ENCODE measurements at regions not wholly inside any gene's neighbourhood (a gene's known extent, or its start where the extent isn't known, plus 50 kb on each side); places are given as distances from the start of the nearest gene placed in this dataset.

DNA sequence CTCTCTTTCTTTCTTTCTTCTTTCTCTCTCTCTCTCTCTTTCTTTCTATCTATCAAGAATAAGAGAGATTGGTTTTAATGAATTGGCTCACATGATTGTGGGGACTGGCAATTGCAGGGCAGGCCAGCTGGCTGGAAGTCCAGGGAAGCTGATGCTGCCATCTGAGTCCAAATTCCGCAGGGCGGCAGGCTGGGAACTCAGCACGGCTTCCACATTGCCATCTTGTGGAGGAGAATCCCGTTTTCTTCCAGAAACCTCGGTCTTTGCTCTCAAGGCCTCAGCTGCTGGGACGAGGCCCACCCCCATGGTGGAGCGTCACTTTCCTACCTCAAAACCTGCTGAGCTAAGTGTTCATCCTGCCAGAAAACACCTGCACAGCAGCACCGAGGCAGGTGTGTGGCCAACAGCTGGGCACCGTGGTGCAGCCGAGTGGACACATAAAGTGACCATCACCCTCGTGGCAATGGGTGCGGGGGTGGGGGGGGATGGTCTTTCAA lies 58.8 kb upstream of the SLCO4A1 start:
- DNase-seq (ENCODE audit: low read depth) = no peak
- TF ChIP-seq, protein P1, sequence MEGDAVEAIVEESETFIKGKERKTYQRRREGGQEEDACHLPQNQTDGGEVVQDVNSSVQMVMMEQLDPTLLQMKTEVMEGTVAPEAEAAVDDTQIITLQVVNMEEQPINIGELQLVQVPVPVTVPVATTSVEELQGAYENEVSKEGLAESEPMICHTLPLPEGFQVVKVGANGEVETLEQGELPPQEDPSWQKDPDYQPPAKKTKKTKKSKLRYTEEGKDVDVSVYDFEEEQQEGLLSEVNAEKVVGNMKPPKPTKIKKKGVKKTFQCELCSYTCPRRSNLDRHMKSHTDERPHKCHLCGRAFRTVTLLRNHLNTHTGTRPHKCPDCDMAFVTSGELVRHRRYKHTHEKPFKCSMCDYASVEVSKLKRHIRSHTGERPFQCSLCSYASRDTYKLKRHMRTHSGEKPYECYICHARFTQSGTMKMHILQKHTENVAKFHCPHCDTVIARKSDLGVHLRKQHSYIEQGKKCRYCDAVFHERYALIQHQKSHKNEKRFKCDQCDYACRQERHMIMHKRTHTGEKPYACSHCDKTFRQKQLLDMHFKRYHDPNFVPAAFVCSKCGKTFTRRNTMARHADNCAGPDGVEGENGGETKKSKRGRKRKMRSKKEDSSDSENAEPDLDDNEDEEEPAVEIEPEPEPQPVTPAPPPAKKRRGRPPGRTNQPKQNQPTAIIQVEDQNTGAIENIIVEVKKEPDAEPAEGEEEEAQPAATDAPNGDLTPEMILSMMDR (IDR thresholded peaks at IDR 0.05; ENCODE audit: low read depth, low read length, missing control alignments) = no peak
- H3K4me3 ChIP-seq (ENCODE audit: low read depth, low read length) = no peak overlapping the region
- in situ Hi-C loops (cut with HindIII; ENCODE audit: low sequenced_read_pairs) = no loop called here

- TF ChIP-seq, protein P1 (IDR thresholded peaks at IDR 0.05; ENCODE audit: low read depth, low read length, missing control alignments) = no peak
- in situ Hi-C loops (cut with HindIII; ENCODE audit: low sequenced_read_pairs) = no loop called here
- DNase-seq (ENCODE audit: low read depth) = no peak
- H3K4me3 ChIP-seq (ENCODE audit: low read depth, low read length) = no peak overlapping the region
Measured at GRCh38 chr20:62584671-62585460, 57.4 kb upstream of the SLCO4A1 start.

DNA sequence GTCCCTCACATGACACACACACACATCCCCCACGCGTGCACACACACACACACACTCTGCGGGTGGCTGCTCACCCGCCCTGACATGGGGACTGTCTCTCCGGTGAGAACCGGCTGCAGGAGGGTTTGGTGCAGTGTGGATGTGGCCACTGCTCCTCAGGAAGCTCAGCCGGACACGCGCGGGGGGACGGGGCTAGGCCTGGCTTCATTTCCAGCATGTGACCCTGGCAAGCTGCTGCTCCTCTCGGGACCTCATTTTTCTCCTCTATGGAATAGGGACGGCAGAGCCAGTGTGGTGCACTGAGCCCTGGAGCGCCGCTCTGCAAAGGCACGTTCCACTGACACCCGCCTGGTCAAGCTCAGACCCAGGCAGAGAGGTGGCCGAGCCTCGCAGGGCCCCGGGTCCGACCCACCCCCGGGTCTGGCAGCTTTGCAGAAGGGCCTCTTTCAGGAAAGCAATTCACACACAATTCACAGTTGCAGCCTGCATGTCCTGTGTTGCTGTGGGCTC lies 56.8 kb upstream of the SLCO4A1 start:
- no peak for DNase-seq (ENCODE audit: low read depth)
- in situ Hi-C loops (cut with HindIII; ENCODE audit: low sequenced_read_pairs) = no loop called here
- TF ChIP-seq, protein P1 (IDR thresholded peaks at IDR 0.05; ENCODE audit: low read depth, low read length, missing control alignments) = no peak
- no peak overlapping the region for H3K4me3 ChIP-seq (ENCODE audit: low read depth, low read length)

- DNase-seq (ENCODE audit: low read depth) = no peak
- in situ Hi-C loops (cut with HindIII; ENCODE audit: low sequenced_read_pairs) = no loop called here
- H3K4me3 ChIP-seq (ENCODE audit: low read depth, low read length) = no peak overlapping the region
- TF ChIP-seq, protein P1 (IDR thresholded peaks at IDR 0.05; ENCODE audit: low read depth, low read length, missing control alignments) = no peak
Measured at GRCh38 chr20:62586799-62587198, 55.5 kb upstream of the SLCO4A1 start.

GRCh38 chr20:62587757-62588402 lies 54.4 kb upstream of the SLCO4A1 start:
- in situ Hi-C loops (cut with HindIII; ENCODE audit: low sequenced_read_pairs) = no loop called here

DNA sequence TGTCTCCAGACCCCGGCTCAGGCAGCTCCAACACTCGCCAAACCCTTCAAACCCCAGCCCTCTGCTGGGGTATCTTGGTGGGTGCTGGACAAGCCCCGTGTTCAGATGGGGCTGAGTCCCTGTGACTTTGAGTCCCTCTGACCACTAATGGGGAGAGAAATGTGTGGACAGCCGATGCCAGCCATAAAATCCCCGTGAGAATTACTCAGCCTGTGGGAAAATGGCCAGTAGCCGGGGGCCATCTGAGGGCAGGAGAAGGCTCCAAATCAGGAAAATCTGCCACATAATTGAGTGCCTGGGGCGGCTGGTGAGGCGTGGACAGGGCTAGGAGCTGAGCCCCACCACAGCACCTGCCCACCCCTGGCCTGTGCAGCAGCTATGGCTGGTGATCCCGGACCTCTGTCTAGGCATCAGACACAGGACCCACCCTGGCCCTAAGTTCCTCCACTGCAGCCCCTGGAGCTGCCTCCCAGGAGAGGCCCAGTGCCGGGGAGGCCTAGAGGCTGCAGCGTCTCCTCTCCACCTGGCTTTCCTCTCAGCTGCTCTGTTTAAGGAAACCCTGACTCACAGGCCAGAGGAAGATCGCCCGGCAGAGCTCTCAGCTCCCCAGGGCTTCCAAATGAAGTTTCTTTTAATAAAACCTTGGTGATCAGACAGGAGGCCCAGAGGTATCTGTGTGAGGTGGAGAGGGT lies 53.7 kb upstream of the SLCO4A1 start:
- TF ChIP-seq, protein P1 (IDR thresholded peaks at IDR 0.05; ENCODE audit: low read depth, low read length, missing control alignments) = no peak
- DNase-seq (ENCODE audit: low read depth) = no peak
- H3K4me3 ChIP-seq (ENCODE audit: low read depth, low read length) = no peak overlapping the region
- in situ Hi-C loops (cut with HindIII; ENCODE audit: low sequenced_read_pairs) = no loop called here

More at GRCh38 chr20:62587757-62588402, 54.4 kb upstream of the SLCO4A1 start:
- no peak overlapping the region for H3K4me3 ChIP-seq (ENCODE audit: low read depth, low read length)
- DNase-seq (ENCODE audit: low read depth) = no peak
- TF ChIP-seq, protein P1 (IDR thresholded peaks at IDR 0.05; ENCODE audit: low read depth, low read length, missing control alignments) = no peak

Measured in astrocyte of the cerebellum (primary cell).